NCI-H82 (cell line): ENCODE measurements at regions not wholly inside any gene's neighbourhood (a gene's known extent, or its start where the extent isn't known, plus 50 kb on each side); places are given as distances from the start of the nearest gene placed in this dataset.

Experiments used
- DNase-seq: peaks from one replicate; lab custom pipeline; 2025; lab: John Stamatoyannopoulos, UW

- DNase-seq = peak; percentile 96
Observed at GRCh38 chr5:5798041-5798440, 375.6 kb downstream of the ICE1 start.

DNA sequence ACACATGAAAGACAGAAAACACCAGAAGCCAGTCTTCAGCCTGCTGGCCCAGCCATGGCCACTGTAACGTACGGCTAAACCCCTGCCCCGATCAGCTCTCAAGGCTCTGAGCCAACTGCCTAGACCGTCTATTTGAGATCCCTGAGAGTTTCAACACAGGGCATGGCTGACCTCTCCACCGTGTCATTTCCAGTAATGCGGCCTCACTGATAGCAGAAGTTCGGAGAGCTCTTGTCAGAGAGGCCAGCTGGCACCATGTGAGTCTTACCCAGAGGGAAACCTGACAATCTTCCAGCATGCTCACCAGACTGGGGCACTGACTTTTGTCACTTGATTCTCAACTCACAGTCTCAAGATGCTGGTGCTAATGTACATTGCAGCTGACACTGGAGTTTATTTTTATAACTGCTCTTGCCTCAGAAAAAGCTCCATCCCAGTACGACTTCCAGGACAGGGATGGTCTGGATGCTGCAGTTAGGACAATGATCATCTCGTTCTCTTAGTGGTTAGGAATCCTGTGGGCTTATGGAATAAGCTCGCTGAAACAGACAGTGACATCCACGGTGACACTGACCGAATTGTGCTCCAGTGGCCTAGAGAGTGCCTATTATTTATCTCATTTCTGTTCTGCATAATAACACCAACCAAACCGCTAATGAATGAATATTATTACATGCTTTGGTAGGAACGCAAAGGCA lies 372.7 kb downstream of the ICE1 start:
- no peak for DNase-seq

DNA sequence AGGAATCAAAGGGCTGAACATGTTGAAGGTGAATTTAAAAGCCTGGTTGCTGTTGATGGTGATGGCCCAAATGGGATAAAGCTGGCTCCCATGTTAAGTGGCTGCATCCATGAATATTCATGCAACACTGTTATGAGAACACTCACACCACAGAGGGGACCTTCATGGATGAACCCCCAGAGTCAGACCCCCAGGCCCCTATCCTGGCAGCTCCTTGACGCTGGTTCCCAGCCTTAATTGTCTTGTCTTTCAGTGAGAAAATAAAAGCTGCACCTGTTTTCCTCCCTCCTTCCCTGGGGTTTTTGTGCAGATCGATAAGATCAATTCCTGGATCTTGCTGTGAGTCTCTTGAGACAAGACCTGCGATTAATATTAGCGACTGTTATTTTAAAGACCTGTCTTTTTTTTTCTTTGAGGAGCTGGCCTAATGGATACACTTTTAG lies 371.7 kb downstream of the ICE1 start:
- no peak for DNase-seq

DNA sequence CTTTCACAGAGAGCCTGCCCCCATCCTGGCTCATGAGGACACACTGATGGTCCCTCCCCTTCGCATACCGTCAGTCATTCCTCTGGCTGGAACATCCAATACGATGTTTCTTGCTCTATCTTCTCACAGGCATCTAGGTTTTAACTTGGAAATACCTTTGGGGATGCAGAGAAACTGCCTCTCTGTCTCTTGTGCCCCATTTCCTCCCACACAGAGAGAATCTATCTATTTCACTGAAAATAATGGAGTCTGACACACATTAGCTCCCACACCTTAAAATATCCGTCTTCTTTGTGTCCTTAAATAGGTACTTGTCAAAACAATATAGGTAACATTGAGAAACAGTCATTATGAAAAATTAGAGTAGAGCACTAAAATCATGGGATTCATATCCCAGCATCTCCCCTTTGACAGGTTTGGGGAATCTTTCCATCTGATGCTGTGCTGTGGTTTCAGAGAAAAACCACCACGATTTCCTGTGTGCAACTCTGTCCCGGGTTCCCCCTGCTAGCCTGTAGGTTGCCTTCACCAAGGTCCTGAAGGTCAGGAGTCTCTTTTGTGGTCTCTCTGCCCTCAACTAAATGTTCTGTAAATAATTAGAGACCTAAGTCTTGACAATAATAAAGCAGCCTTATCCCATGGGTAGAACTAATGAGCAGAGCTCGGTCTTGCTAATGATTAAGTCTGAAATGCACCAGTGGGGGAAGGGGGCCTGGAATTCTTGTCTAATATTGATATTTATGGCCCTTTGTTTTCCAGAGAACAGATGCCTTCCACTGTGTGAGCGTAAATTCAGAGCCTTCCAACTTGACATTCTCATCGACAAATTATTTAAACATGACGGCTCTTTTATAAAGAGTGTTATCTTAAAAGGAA lies 371.0 kb downstream of the ICE1 start:
- DNase-seq = no peak

DNA sequence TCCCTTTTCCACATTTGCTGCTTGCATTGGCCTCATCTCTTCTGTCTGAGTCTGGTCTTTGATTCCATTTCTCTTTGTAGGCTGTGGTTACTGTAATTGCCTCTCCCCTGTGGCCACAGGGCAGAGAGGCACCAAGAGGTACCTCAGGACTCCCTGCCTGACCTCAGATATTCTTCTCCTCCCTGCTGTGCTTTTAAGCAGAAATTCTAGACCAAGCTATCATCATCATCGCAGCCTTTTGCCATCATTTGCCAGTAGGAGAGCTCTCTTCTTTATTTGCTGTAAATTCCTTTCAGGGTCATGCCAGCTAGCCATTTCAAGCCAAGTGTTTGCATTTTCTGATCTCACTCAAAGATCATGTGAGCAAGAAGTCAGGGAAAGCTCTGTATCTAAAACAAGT lies 369.6 kb downstream of the ICE1 start:
- DNase-seq = no peak

- DNase-seq = no peak
Observed at GRCh38 chr5:5788793-5789192, 366.3 kb downstream of the ICE1 start.

DNA sequence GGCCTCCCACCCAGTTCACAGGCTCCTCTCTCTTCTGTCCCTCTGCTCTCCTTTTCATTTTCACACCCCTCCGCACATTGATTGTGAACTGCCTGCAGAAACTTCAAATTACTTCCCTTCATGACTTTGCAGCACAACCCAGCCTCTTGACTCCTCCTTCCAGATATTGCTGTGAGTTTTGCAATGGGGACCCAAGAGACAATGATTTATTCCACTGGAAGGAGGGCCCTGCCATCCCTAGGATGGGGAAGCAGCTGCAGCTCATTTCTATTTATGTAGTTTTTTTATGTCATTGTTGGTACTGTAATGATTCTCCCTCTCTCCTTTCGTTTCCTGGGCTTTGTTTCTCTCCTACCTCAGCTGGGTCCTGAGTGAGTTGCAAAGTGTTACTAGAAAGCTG lies 364.9 kb downstream of the ICE1 start:
- no peak for DNase-seq

DNA sequence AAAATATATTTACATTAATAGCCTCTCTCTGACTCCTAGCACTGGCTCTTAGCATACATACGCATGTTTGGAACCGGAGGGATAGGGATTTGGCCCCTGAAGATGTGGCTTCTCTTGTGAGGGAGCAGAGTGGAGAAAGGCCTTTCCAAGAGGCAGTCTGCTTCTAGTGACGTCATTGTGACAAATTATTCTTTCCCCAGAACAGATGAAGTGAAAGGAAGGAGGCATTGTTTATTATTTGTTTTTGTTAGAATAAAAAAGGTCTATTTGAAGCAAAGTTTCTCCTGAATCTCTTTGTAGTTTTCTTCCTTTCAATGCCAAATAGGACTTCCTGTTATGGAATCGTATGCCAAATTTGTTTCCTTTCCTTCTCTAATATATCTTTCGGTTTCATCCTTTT lies 361.6 kb downstream of the ICE1 start:
- DNase-seq = no peak

GRCh38 chr5:5783021-5783420 lies 360.5 kb downstream of the ICE1 start:
- no peak for DNase-seq

GRCh38 chr5:5782402-5782801 lies 359.9 kb downstream of the ICE1 start:
- DNase-seq = no peak

DNA sequence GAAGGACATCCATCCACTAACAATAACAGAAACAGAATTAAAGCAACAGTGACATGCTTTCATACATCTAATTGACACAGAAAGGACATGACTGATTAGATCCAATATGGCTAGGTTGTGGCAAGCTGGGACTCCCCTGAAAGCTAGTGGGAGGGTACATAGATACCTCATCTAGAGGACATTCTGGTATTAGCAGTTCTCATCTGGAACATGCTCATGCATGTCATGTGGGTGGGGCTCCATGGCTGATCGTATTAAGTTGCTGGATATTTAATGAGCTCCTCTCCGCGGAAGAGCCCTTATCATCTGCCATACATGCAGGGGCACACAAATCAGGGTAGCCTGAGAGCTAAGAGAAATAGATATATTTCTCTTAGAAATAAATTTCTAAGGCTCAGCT lies 358.9 kb downstream of the ICE1 start:
- DNase-seq = peak; percentile 67

- DNase-seq = no peak
Observed at GRCh38 chr5:5780253-5780652, 357.8 kb downstream of the ICE1 start.

DNA sequence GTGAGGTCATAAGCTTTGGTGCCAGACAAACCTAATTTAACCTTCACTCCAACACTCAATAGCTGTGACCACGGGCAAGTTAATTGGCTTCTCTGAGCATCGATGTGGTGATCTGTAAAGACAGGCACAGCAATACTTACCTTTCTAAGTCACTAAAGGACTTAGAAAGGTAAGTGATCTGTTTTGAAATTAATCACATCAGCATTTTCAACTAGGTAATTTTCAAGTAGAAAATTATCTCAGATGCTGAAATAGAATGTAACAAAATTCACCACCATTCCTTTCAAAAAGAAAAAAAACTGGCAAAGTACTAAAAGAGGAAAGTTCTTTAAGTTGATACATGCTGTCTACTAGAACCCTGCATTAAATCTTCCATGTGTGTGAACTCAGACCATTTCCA lies 354.5 kb downstream of the ICE1 start:
- DNase-seq = peak; percentile 44

- no peak for DNase-seq
Observed at GRCh38 chr5:5772202-5772601, 349.7 kb downstream of the ICE1 start.

- no peak for DNase-seq
Observed at GRCh38 chr5:5770825-5771224, 348.3 kb downstream of the ICE1 start.

GRCh38 chr5:5767286-5767928 lies 344.9 kb downstream of the ICE1 start:
- no peak for DNase-seq

GRCh38 chr5:5765066-5765850 lies 342.8 kb downstream of the ICE1 start:
- DNase-seq = no peak

GRCh38 chr5:5764246-5764645 lies 341.8 kb downstream of the ICE1 start:
- no peak for DNase-seq

- no peak for DNase-seq
Observed at GRCh38 chr5:5756762-5757161, 334.3 kb downstream of the ICE1 start.

GRCh38 chr5:5755888-5756287 lies 333.4 kb downstream of the ICE1 start:
- no peak for DNase-seq

DNA sequence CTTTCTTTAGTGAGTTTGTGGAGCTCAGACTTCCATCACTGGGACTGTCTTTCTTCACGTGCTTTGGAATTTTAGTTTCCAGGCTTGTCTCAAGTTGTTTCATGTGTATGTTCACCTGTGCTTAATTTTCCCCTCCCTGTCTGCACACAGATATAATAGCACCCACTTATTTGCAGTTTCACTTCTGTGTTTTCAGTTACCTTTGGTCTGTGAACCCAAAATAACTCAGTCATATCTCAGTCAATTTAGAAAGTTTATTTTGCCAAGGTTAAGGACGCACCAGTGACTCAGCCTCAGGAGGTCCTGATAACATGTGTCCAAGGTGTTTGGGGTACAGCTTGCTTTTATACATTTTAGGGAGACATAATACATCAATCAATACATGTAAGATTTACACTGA lies 330.4 kb downstream of the ICE1 start:
- no peak for DNase-seq

DNA sequence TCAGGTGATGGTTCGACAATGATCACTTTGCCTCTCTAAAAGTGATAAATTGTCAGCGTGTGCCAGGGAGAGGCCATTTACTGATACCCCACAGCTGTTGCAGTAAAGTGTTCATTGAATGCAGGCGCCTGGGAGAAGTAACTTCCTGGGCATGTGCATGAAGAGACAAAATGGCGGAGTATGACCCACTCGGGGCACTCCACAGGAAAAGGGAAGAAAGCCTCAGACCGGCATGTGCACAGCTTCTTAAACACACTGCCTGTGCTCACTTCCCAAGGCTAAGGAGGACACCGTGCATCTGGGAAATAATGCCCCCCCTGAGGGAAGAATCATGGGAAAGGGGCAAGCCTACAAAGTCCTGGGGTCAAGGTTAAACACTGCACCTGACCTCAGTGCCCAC lies 329.5 kb downstream of the ICE1 start:
- no peak for DNase-seq
